Ectodermal cell (in vitro differentiated cells): ENCODE measurements at regions not wholly inside any gene's neighbourhood (a gene's known extent, or its start where the extent isn't known, plus 50 kb on each side); places are given as distances from the start of the nearest gene placed in this dataset.

Experiments used
- H3K27ac ChIP-seq: 2 replicates; pipeline ENCODE4 v1.7.0; 2013; ENCODE audit warnings: mild to moderate bottlenecking, low read depth, low read length; ENCODE audit not compliant: insufficient read depth, poor library complexity, severe bottlenecking
- H3K27me3 ChIP-seq: 2 replicates; pipeline ENCODE4 v1.7.0; 2013; ENCODE audit warnings: mild to moderate bottlenecking, low read length; ENCODE audit not compliant: insufficient read depth, control insufficient read depth, poor library complexity, severe bottlenecking
- H3K36me3 ChIP-seq: one replicate; pipeline ENCODE4 v1.7.0; 2013; ENCODE audit warnings: low read length; ENCODE audit not compliant: control insufficient read depth, insufficient read depth
- H3K4me1 ChIP-seq: one replicate; pipeline ENCODE4 v1.7.0; 2013; ENCODE audit warnings: low read length; ENCODE audit not compliant: control insufficient read depth, insufficient read depth
- H3K4me3 ChIP-seq: 2 replicates; pipeline ENCODE4 v1.7.0; 2013; ENCODE audit warnings: low read depth, low read length, control low read depth; ENCODE audit not compliant: insufficient read depth
- H3K9me3 ChIP-seq: 2 replicates; pipeline ENCODE4 v1.7.0; 2013; ENCODE audit warnings: mild to moderate bottlenecking, low read length, moderate library complexity; ENCODE audit not compliant: control insufficient read depth
- WGBS, 2 experiments: methylation state at CpG; one replicate each; pipeline ENCODE4 v1.1.7; 2013; ENCODE audit warnings: missing lambda C conversion rate in 2 of 2; 5-methylcytosine and 5-hydroxymethylcytosine counted together

- no peaks in the 10 kb centered on the region for H3K4me1 ChIP-seq
- no peak overlapping the region for H3K27ac ChIP-seq
- no peak overlapping the region for H3K4me3 ChIP-seq
- H3K27me3 ChIP-seq, result no peaks in the 10 kb centered on the region
- no peaks in the 10 kb centered on the region for H3K36me3 ChIP-seq
- no CpG with 5 or more reads among the region's 5 CpGs for WGBS, 2 experiments
- H3K9me3 ChIP-seq, result no peaks in the 10 kb centered on the region
These were observed 403.6 kb upstream of the TUSC1 start for GRCh38 chr9:26081847-26082246.

GRCh38 chr9:26078706-26079105 is 400.5 kb upstream of the TUSC1 start:
- 72 to 100% methylated on average over 3 to 4 of the region's 4 CpGs for whole genome bisulfite sequencing, 2 experiments
- Histone ChIP-seq H3K4me3 (no peak overlapping the region), H3K36me3 (no peaks in the 10 kb centered on the region)

GRCh38 chr9:26077860-26078259 is 399.6 kb upstream of the TUSC1 start:
- no peaks in the 10 kb centered on the region for H3K4me1 ChIP-seq
- WGBS, 2 experiments, result 91 to 93% methylated on average over 4 of the region's 4 CpGs
- no peak overlapping the region for H3K27ac ChIP-seq
- H3K4me3 ChIP-seq, result no peak overlapping the region
- H3K9me3 ChIP-seq, result no peaks in the 10 kb centered on the region
- no peaks in the 10 kb centered on the region for H3K36me3 ChIP-seq
- no peaks in the 10 kb centered on the region for H3K27me3 ChIP-seq

More at GRCh38 chr9:26078706-26079105, 400.5 kb upstream of the TUSC1 start:
- no peaks in the 10 kb centered on the region for H3K27me3 ChIP-seq
- no peak overlapping the region for H3K27ac ChIP-seq
- no peaks in the 10 kb centered on the region for H3K4me1 ChIP-seq
- H3K9me3 ChIP-seq, result no peaks in the 10 kb centered on the region

- 88 to 100% methylated on average over 1 of the region's 1 CpG for WGBS, 2 experiments
- H3K27ac ChIP-seq, result no peak overlapping the region
These were observed 389.4 kb upstream of the TUSC1 start for GRCh38 chr9:26067608-26068007.

GRCh38 chr9:26066237-26066636 is 388.0 kb upstream of the TUSC1 start:
- no peaks in the 10 kb centered on the region for H3K4me1 ChIP-seq
- 69 to 83% methylated on average over 1 of the region's 1 CpG for WGBS, 2 experiments
- no peak overlapping the region for H3K4me3 ChIP-seq
- no peaks in the 10 kb centered on the region for H3K9me3 ChIP-seq
- no peak overlapping the region for H3K27ac ChIP-seq
- no peaks in the 10 kb centered on the region for H3K36me3 ChIP-seq
- no peaks in the 10 kb centered on the region for H3K27me3 ChIP-seq

More at GRCh38 chr9:26067608-26068007, 389.4 kb upstream of the TUSC1 start:
- Histone ChIP-seq H3K9me3 (no peaks in the 10 kb centered on the region), H3K36me3 (no peaks in the 10 kb centered on the region), H3K4me1 (no peaks in the 10 kb centered on the region), H3K4me3 (no peak overlapping the region), H3K27me3 (no peaks in the 10 kb centered on the region)

- H3K27me3 ChIP-seq, result no peaks in the 10 kb centered on the region
- no peaks in the 10 kb centered on the region for H3K36me3 ChIP-seq
- WGBS, 2 experiments, result 85 to 94% methylated on average over 2 of the region's 4 CpGs
- H3K27ac ChIP-seq, result no peak overlapping the region
- no peaks in the 10 kb centered on the region for H3K9me3 ChIP-seq
- no peak overlapping the region for H3K4me3 ChIP-seq
- no peaks in the 10 kb centered on the region for H3K4me1 ChIP-seq
These were observed 383.8 kb upstream of the TUSC1 start for GRCh38 chr9:26061948-26062575.

- 83 to 95% methylated on average over 1 of the region's 1 CpG for WGBS, 2 experiments
- H3K9me3 ChIP-seq, result no peaks in the 10 kb centered on the region
- H3K4me3 ChIP-seq, result no peak overlapping the region
- H3K4me1 ChIP-seq, result no peaks in the 10 kb centered on the region
- H3K36me3 ChIP-seq, result no peaks in the 10 kb centered on the region
- H3K27me3 ChIP-seq, result no peaks in the 10 kb centered on the region
- no peak overlapping the region for H3K27ac ChIP-seq
These were observed 380.1 kb upstream of the TUSC1 start for GRCh38 chr9:26058111-26058895.

- H3K27me3 ChIP-seq, result no peaks in the 10 kb centered on the region
- no peaks in the 10 kb centered on the region for H3K4me1 ChIP-seq
- H3K36me3 ChIP-seq, result no peaks in the 10 kb centered on the region
- 90 to 91% methylated on average over 3 of the region's 3 CpGs for WGBS, 2 experiments
- H3K9me3 ChIP-seq, result no peaks in the 10 kb centered on the region
- H3K4me3 ChIP-seq, result no peak overlapping the region
- H3K27ac ChIP-seq, result no peak overlapping the region
These were observed 378.8 kb upstream of the TUSC1 start for GRCh38 chr9:26057050-26057449.

- WGBS, 2 experiments, result 93 to 95% methylated on average over 4 of the region's 4 CpGs
- Histone ChIP-seq H3K4me3 (no peak overlapping the region), H3K9me3 (no peaks in the 10 kb centered on the region), H3K4me1 (no peaks in the 10 kb centered on the region), H3K27me3 (no peaks in the 10 kb centered on the region), H3K36me3 (no peaks in the 10 kb centered on the region), H3K27ac (no peak overlapping the region)
These were observed 376.6 kb upstream of the TUSC1 start for GRCh38 chr9:26054600-26055520.

- Histone ChIP-seq H3K27ac (no peak overlapping the region), H3K4me1 (no peaks in the 10 kb centered on the region), H3K27me3 (no peaks in the 10 kb centered on the region), H3K9me3 (no peaks in the 10 kb centered on the region), H3K36me3 (no peaks in the 10 kb centered on the region), H3K4me3 (no peak overlapping the region)
- WGBS, 2 experiments, result 94 to 100% methylated on average over 2 to 3 of the region's 3 CpGs
These were observed 375.7 kb upstream of the TUSC1 start for GRCh38 chr9:26053954-26054353.
